OCI-LY7 (cell line): ENCODE measurements at regions not wholly inside any gene's neighbourhood (a gene's known extent, or its start where the extent isn't known, plus 50 kb on each side); places are given as distances from the start of the nearest gene placed in this dataset.
"Not testable (repeated sequence)": the region's sequence is repeated elsewhere in the genome, so short reads cannot be mapped to it uniquely, and the experiment has no call there.

Experiments
- BruUV-seq: library from RNA; stranded (reverse); fragments of 400-500 nt; replicated peaks from 2 replicates; lab custom pipeline; 2021; lab: Mats Ljungman, UMichigan
- CTCF ChIA-PET: fragments of 300-600 bp; sonication (Branson Sonifier 250); formaldehyde crosslinking; loops from one replicate; lab custom pipeline; 2022; ENCODE audit warnings: antibody characterized with exemption; ENCODE audit not compliant: unreplicated experiment; lab: Charles Lee
- POLR2A ChIA-PET: fragments of 300-600 bp; sonication (Branson Sonifier 250); formaldehyde crosslinking; loops from one replicate; lab custom pipeline; 2022; ENCODE audit warnings: antibody characterized with exemption; lab: Charles Lee
- DNase-seq: peaks from one replicate; pipeline ENCODE4 v3.0.0-alpha.2; 2015; ENCODE audit warnings: low spot score
- H2AFZ ChIP-seq: fragments of 200-600 bp; sonication (generic), shearing (Covaris generic); 2 replicates; pipeline ENCODE4 v1.6.1; 2014; ENCODE audit warnings: mild to moderate bottlenecking, antibody characterized with exemption, low read length, moderate library complexity
- H3K27ac ChIP-seq: fragments of 200-600 bp; sonication (generic); 2 replicates; pipeline ENCODE4 v1.5.1; 2014; ENCODE audit warnings: mixed run types, low read depth, mild to moderate bottlenecking, moderate library complexity, low read length, inconsistent platforms; ENCODE audit not compliant: poor library complexity, severe bottlenecking
- H3K36me3 ChIP-seq: fragments of 200-600 bp; sonication (generic); 2 replicates; pipeline ENCODE4 v1.6.1; 2014; ENCODE audit warnings: mild to moderate bottlenecking, antibody characterized with exemption, low read length, moderate library complexity, mixed read lengths; ENCODE audit not compliant: insufficient read depth
- H3K4me1 ChIP-seq: fragments of 200-600 bp; sonication (generic); 2 replicates; pipeline ENCODE4 v1.5.1; 2014; ENCODE audit warnings: mild to moderate bottlenecking, low read length; ENCODE audit not compliant: insufficient read depth, poor library complexity, severe bottlenecking
- H3K4me2 ChIP-seq: fragments of 200-600 bp; sonication (generic); 2 replicates; pipeline ENCODE4 v1.6.1; 2014; ENCODE audit warnings: mild to moderate bottlenecking, low read length
- H3K4me3 ChIP-seq: fragments of 200-600 bp; sonication (generic); 2 replicates; pipeline ENCODE4 v1.5.1; 2014; ENCODE audit warnings: mild to moderate bottlenecking, low read depth, low read length; ENCODE audit not compliant: poor library complexity, severe bottlenecking
- H3K79me2 ChIP-seq: fragments of 200-600 bp; sonication (generic); 2 replicates; pipeline ENCODE4 v1.6.1; 2016; ENCODE audit warnings: low read depth, mild to moderate bottlenecking, low read length, moderate library complexity, mixed read lengths; ENCODE audit not compliant: insufficient read depth
- H3K9me2 ChIP-seq: fragments of 200-600 bp; sonication (generic); 2 replicates; pipeline ENCODE4 v1.6.1; 2016; ENCODE audit warnings: mild to moderate bottlenecking, low read length, mixed read lengths; ENCODE audit not compliant: insufficient read depth
- H3K9me3 ChIP-seq: fragments of 200-600 bp; sonication (generic); 2 replicates; pipeline ENCODE4 v1.6.1; 2014; ENCODE audit warnings: mild to moderate bottlenecking, mixed run types, low read length, mixed read lengths
- H4K20me1 ChIP-seq: fragments of 200-600 bp; sonication (generic); 2 replicates; pipeline ENCODE4 v1.6.1; 2014; ENCODE audit warnings: mild to moderate bottlenecking, antibody characterized with exemption, low read length, moderate library complexity, mixed read lengths; ENCODE audit not compliant: insufficient read depth
- EZH2phosphoT487 ChIP-seq: fragments of 200-600 bp; sonication (generic); IDR thresholded peaks from 2 replicates; pipeline ENCODE4 v1.6.1; 2018; ENCODE audit warnings: low read depth, borderline replicate concordance, mild to moderate bottlenecking, mixed run types, antibody characterized with exemption, low read length, moderate library complexity, mixed read lengths
- intact Hi-C: fragments of 100-400 bp; cut with micrococcal nuclease; formaldehyde crosslinking; loops from one replicate; pipeline ENCODE4 v1.10.0; 2022; ENCODE audit not compliant: unreplicated experiment
- TF ChIP-seq, protein P1 (sequence below): fragments of 200-600 bp; sonication (generic); conservative IDR thresholded peaks from 2 replicates; pipeline ENCODE4 v1.5.1; 2014; ENCODE audit warnings: mild to moderate bottlenecking, antibody characterized with exemption, low read length, moderate library complexity, mixed read lengths

DNA sequence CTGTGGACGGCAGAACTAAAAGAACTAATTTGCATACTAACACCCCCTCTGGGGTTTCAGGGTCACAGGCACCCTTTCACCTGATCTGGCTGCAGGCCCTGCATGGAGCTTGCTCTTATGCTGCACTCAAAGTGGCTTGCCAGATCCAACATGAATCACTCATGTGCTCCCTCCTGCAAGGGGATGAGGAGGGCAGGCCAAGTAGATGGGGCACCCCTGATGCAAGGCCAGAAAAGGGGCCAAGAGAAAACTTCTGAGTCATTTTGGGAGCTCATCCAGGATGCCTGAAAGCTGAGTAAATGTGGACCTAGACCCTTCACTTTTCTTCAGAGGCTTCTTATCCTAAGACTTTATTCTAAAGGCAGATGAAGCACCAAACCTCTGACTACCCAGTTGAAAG lies 558.5 kb upstream of the PTGER4 start:
- H3K36me3 ChIP-seq, result no peaks in the 10 kb centered on the region
- H2AFZ ChIP-seq, result no peak overlapping the region
- POLR2A ChIA-PET, result no interaction called here
- peaks cover 4% of the 10 kb centered on the region; the same call in 1 of the 2 replicates for H3K9me3 ChIP-seq
- CTCF ChIA-PET, result no interaction called here
- H3K4me3 ChIP-seq, result no peak overlapping the region
- no peak overlapping the region for H3K27ac ChIP-seq
- H3K9me2 ChIP-seq, result no peaks in the 10 kb centered on the region
- H3K79me2 ChIP-seq, result no peaks in the 10 kb centered on the region
- BruUV-seq, result no TSS peak
- H3K4me2 ChIP-seq, result no peak overlapping the region
- intact Hi-C loops, result no loop called here
- no peaks in the 10 kb centered on the region for H4K20me1 ChIP-seq
- DNase-seq, result no peak
- H3K4me1 ChIP-seq, result no peaks in the 10 kb centered on the region
- TF ChIP-seq, protein P1, sequence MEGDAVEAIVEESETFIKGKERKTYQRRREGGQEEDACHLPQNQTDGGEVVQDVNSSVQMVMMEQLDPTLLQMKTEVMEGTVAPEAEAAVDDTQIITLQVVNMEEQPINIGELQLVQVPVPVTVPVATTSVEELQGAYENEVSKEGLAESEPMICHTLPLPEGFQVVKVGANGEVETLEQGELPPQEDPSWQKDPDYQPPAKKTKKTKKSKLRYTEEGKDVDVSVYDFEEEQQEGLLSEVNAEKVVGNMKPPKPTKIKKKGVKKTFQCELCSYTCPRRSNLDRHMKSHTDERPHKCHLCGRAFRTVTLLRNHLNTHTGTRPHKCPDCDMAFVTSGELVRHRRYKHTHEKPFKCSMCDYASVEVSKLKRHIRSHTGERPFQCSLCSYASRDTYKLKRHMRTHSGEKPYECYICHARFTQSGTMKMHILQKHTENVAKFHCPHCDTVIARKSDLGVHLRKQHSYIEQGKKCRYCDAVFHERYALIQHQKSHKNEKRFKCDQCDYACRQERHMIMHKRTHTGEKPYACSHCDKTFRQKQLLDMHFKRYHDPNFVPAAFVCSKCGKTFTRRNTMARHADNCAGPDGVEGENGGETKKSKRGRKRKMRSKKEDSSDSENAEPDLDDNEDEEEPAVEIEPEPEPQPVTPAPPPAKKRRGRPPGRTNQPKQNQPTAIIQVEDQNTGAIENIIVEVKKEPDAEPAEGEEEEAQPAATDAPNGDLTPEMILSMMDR, result no peak
- TF ChIP-seq EZH2phosphoT487, result no peak

DNA sequence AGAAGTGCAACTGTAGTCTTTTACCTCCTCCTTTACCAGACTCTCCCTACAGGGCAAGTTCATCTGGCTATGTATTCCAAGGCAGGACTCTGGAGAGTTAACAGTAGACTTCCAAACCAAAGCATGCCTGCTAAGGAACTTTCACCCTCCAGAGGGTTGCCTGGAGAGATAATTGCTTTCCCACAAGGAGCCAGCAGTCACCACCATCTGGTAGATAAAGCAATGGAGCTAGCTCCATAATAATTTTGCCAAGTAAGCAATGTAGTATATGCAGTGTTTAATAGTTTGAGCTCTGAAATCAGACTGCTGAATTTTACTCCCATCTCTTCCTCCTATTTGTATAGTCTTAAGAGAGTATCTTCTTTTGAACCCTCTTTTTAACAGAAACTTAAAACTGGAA lies 566.8 kb upstream of the PTGER4 start:
- Histone ChIP-seq H3K36me3 (no peaks in the 10 kb centered on the region), H3K4me2 (no peak overlapping the region), H3K9me2 (no peaks in the 10 kb centered on the region), H3K4me3 (no peak overlapping the region), H3K9me3 (no peaks in the 10 kb centered on the region), H4K20me1 (no peaks in the 10 kb centered on the region), H3K79me2 (no peaks in the 10 kb centered on the region), H2AFZ (no peak overlapping the region), H3K27ac (no peak overlapping the region), H3K4me1 (no peaks in the 10 kb centered on the region)
- ChIA-PET CTCF (no interaction called here), POLR2A (no interaction called here)
- BruUV-seq, result no TSS peak
- no peak for TF ChIP-seq EZH2phosphoT487
- TF ChIP-seq, protein P1, result no peak
- no peak for DNase-seq
- intact Hi-C loops, result no loop called here

DNA sequence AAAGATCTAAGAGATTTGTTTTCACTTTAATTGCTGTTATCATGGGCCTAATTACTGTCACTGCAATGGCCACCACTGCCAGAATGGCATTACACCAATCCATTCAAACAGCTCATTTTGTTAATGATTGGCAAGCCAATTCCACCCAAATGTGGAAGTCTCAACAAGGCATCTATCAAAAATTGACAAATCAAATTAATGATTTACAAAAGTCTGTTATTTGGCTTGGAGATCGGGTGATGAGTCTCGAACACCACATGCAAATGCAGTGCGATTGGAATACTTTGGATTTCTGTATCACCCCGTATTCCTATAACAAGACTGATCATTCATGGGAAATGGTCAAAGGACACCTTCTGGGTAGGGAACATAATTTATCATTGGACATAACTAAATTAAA lies 568.7 kb upstream of the PTGER4 start:
- CTCF ChIA-PET, POLR2A ChIA-PET: not testable (repeated sequence)

DNA sequence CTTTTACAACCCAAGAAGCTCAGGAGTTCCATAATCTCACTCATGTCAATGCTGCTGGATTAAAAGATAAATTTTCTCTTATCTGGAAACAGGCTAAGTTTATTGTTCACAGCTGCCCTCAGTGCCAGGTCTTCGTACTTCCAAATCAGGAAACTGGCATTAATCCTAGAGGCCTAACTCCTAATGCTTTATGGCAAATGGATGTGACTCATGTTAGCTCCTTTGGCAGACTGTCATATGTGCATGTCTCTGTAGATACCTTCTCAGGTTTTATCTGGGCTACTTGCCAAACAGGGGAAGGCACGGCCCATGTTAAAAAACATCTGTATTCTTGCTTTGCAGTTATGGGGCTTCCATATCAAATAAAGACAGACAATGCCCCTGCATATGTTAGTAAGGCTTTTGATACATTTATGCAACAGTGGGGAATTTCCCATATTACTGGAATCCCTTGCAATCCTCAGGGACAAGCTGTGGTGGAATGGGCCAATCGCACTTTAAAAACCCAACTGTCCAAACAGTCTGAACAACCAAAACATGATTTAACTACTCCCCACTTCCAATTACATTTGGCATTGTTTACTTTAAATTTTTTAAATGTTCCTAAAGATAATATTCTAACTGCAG lies 570.8 kb upstream of the PTGER4 start:
- H3K4me2 ChIP-seq, H3K36me3 ChIP-seq, H4K20me1 ChIP-seq, POLR2A ChIA-PET, H3K9me2 ChIP-seq, intact Hi-C loops, H3K4me3 ChIP-seq, CTCF ChIA-PET, H3K79me2 ChIP-seq, H3K4me1 ChIP-seq, BruUV-seq, H3K27ac ChIP-seq, H3K9me3 ChIP-seq, H2AFZ ChIP-seq, DNase-seq: not testable (repeated sequence)

More for the DNA sequence above, 568.7 kb upstream of the PTGER4 start:
- H3K79me2 ChIP-seq, H4K20me1 ChIP-seq, H2AFZ ChIP-seq, H3K4me2 ChIP-seq, intact Hi-C loops, H3K9me2 ChIP-seq, H3K4me3 ChIP-seq, H3K36me3 ChIP-seq, BruUV-seq, H3K4me1 ChIP-seq, H3K27ac ChIP-seq, H3K9me3 ChIP-seq, DNase-seq: not testable (repeated sequence)

DNA sequence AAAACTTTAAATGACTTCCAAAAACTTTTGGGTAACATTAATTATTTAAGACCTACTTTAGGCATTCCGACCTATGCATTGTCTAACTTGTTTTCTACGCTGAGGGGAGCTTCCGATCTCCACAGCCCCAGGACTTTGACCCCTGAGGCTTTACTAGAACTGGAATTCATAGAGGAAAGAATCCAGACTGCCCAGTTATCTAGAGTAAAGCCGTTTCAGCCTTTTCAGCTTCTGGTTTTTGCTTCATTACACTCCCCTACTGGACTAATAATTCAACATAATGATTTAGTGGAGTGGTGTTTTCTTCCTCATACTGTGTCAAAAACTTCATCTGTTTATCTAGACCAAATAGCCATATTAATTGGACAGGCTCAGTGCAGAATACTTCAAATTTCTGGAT lies 571.9 kb upstream of the PTGER4 start:
- H3K4me1 ChIP-seq, H4K20me1 ChIP-seq, DNase-seq, H3K4me2 ChIP-seq, H3K4me3 ChIP-seq, CTCF ChIA-PET, BruUV-seq, H3K9me2 ChIP-seq, POLR2A ChIA-PET, H3K79me2 ChIP-seq, intact Hi-C loops, H3K27ac ChIP-seq, H2AFZ ChIP-seq, H3K36me3 ChIP-seq, H3K9me3 ChIP-seq: not testable (repeated sequence)
